ENCODE measurements at regions not wholly inside any gene's neighbourhood (a gene's known extent, or its start where the extent isn't known, plus 50 kb on each side); places are given as distances from the start of the nearest gene placed in this dataset.

DNA sequence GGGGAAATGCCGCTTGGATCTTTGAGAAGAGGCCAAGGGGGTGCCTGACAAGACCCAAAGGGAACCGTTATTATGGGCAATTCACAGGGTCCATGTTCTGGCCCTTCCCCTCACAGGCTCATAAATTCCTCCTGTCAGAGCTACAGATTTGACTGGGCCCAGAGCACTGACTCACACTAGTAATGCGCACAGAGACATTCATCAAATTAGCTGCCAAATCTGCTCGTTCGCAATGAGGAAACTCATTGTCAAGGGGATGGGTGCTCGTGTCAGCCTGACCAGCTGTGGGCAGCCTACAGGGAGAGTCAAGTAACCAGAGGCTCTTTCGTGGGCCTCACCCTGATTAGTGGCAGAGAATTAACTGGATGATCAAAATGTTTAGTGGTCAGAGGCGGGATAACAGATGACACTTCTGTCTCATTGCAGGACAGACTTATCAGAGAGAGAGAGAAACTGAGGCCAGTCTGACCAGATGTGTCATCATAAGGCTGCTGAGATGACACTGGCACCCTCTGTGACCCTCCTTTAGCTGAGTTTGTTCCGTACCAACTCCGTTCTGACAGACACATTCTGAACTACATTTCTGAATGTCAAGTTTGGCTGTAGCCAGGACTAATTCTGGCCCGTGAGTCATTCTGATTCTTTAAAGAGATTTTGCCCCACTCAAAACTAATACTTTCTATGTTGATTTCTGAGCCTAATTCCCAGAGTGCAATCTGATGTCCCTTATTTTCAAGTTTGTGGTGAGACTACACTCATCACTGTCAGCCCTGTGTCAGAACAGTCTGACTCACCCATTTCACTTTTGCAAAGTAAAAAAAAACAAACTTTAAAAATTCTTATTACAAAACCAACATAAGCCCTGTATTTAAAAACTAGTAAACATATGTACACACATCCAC is 377.1 kb downstream of the ACTL7B start:
- no peak for TF ChIP-seq CTCF (IDR thresholded peaks at IDR 0.05; ENCODE audit: extremely low read depth, insufficient read depth, missing control alignments)
- no peak for DNase-seq (ENCODE audit: low spot score)
- in situ Hi-C loops (cut with MboI; ENCODE audit: low pct_unique_long_range_greater_than_20kb, low sequenced_read_pairs, unreplicated experiment) = no loop called here

- in situ Hi-C loops (cut with MboI; ENCODE audit: low pct_unique_long_range_greater_than_20kb, low sequenced_read_pairs, unreplicated experiment) = no loop called here
- no peak for DNase-seq (ENCODE audit: low spot score)
These were observed 378.2 kb downstream of the ACTL7B start for GRCh38 chr9:108477529-108478006.

DNA sequence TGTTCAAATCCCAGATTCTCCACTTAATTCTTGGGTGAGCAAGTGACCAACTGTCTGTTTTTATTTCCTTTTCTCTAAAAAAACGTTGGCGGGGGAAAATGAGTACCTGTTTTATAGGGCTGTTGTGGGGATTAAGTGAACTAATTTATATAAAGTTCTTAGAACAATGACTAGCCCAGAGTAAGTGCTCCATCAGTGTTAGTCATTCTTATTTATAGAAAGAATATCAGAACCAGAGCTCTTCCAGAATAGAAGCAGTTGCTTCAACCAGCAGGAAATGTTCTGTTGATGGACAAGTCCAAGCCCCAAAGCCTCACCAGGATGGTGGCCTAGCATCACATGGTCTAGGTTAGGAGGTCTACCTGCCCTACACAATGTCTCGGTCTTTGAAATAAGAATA is 379.2 kb downstream of the ACTL7B start:
- no peak for TF ChIP-seq CTCF (IDR thresholded peaks at IDR 0.05; ENCODE audit: extremely low read depth, insufficient read depth, missing control alignments)
- in situ Hi-C loops (cut with MboI; ENCODE audit: low pct_unique_long_range_greater_than_20kb, low sequenced_read_pairs, unreplicated experiment) = no loop called here
- no peak for DNase-seq (ENCODE audit: low spot score)

More at GRCh38 chr9:108477529-108478006, 378.2 kb downstream of the ACTL7B start:
- TF ChIP-seq CTCF (IDR thresholded peaks at IDR 0.05; ENCODE audit: extremely low read depth, insufficient read depth, missing control alignments) = no peak

DNA sequence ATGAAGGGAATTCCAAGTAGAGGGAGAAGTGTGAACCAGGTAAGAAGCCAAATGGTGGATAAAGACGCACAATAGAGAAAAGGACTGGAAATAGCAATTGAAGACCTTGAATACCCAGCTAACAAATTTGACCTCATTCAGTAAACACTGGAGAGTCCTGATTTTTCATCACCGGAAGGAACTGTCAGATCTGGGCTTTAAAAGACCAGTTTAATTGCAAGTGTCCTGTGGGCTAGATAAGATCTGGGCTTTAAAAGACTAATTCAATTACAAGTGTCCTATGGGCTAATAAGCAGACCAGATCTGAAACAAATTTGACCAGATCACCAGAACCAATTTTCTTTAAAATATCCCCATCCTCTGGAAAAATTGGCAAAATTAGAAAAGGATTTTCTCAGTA is 380.0 kb downstream of the ACTL7B start:
- DNase-seq (ENCODE audit: low spot score) = no peak
- TF ChIP-seq CTCF (IDR thresholded peaks at IDR 0.05; ENCODE audit: extremely low read depth, insufficient read depth, missing control alignments) = no peak
- in situ Hi-C loops (cut with MboI; ENCODE audit: low pct_unique_long_range_greater_than_20kb, low sequenced_read_pairs, unreplicated experiment) = no loop called here

GRCh38 chr9:108474356-108474755 is 381.4 kb downstream of the ACTL7B start:
- in situ Hi-C loops (cut with MboI; ENCODE audit: low pct_unique_long_range_greater_than_20kb, low sequenced_read_pairs, unreplicated experiment) = no loop called here
- no peak for TF ChIP-seq CTCF (IDR thresholded peaks at IDR 0.05; ENCODE audit: extremely low read depth, insufficient read depth, missing control alignments)

DNA sequence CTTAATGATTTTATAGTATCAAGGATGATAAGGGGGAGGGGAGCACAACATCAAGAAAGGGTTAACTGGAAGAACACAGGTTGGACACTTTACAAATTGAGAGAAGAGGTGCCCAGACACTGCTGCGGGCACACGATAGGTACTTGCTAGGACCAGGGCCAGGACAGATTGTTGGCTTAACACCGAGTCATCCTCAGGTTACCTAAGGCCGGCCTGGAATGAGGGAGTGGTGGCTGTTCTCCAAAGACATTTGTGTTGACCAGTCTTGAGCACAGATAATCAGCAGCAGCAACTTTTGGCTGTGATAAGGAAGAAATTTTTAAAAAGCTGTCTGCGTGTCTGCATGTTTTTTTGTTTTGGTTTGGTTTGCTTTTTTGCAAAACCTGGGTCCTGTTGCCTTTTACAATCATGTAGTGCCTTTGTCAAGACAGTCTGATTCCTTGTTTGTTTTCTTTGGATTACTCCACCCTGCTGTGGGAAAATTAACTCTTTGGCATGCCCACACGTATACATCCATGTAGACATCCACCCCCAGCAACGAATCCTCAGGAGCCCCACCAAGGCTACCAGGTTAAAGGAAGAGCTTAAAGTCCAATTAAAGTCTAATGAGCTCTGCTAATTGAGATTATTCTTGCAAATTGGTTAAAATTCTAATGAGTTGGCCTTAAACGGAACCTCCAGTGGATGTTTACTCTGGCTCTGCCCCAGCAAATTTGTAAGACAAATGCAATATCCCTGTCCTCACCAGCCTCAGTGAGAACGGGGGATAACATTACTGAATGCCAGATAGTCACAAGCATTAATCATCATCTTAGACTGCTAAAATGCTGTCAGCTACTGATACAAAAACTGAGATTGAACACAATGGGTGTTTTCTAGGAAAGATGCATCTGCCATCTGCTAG is 382.3 kb downstream of the ACTL7B start:
- in situ Hi-C loops (cut with MboI; ENCODE audit: low pct_unique_long_range_greater_than_20kb, low sequenced_read_pairs, unreplicated experiment) = no loop called here
- TF ChIP-seq CTCF (IDR thresholded peaks at IDR 0.05; ENCODE audit: extremely low read depth, insufficient read depth, missing control alignments) = no peak
- DNase-seq (ENCODE audit: low spot score) = no peak

More at GRCh38 chr9:108474356-108474755, 381.4 kb downstream of the ACTL7B start:
- no peak for DNase-seq (ENCODE audit: low spot score)
